Erythroblast (primary cell): ENCODE measurements at regions not wholly inside any gene's neighbourhood (a gene's known extent, or its start where the extent isn't known, plus 50 kb on each side); places are given as distances from the start of the nearest gene placed in this dataset.

Experiments
- GATA1 ChIP-seq: IDR thresholded peaks from 2 replicates; pipeline ENCODE4 v1.6.1; 2011; ENCODE audit warnings: low read depth, mild to moderate bottlenecking, control low read depth, low read length, moderate library complexity
- POLR2A ChIP-seq: IDR thresholded peaks from 2 replicates; pipeline ENCODE4 v1.6.1; 2011; ENCODE audit warnings: mild to moderate bottlenecking, low read length

- no peak for TF ChIP-seq POLR2A
- no peak for TF ChIP-seq GATA1
Measured at GRCh38 chr11:23953951-23954710, 542.7 kb upstream of the LUZP2 start.
